ENCODE measurements at regions not wholly inside any gene's neighbourhood (a gene's known extent, or its start where the extent isn't known, plus 50 kb on each side); places are given as distances from the start of the nearest gene placed in this dataset.

DNA sequence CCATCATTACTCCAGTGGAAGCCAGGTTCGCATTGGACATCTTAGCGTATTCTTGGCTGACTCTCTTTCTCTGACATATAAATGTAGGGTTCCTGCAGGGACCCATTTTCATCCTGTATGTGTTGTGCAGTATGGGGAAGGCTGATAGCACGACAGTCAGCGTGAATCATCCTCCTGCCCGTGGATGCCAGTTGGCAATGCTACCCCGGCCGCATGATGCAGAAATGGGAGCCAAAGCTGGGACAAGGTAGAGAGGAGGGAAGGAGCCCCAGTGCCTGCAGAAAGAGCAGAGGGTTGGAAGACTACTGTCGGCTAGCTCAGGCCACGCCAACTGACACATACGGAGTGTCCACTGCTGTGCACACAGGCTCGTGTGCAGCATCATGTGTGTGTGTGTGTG lies 251.6 kb downstream of the SKAP2 start:
- no peaks in the 10 kb centered on the region for H3K9me1 ChIP-seq (ENCODE audit: insufficient read depth, low read length)
- no peak overlapping the region for H3K18ac ChIP-seq (ENCODE audit: low read depth, low read length)
- H3K36me3 ChIP-seq (ENCODE audit: control insufficient read depth, insufficient read depth, low read length): no peaks in the 10 kb centered on the region
- dilution Hi-C loops (cut with HindIII; ENCODE audit: low sequenced_read_pairs, unreplicated experiment): no loop called here
- WGBS, 2 experiments (ENCODE audit: extremely low coverage in 2 of 2, insufficient read length in 1 of 2): 70% methylated on average over 5 of the region's 11 CpGs; no CpG with 5 or more reads in 1 of the 2 experiments
- no peak overlapping the region for H2BK15ac ChIP-seq (ENCODE audit: low read depth, low read length)
- BruUV-seq (replicated peaks): no TSS peak
- H4K91ac ChIP-seq (ENCODE audit: insufficient read depth, low read depth, low read length): no peak overlapping the region
- H3K14ac ChIP-seq (replicated peaks; ENCODE audit: low read depth, low read length): no peak overlapping the region
- CTCF ChIA-PET: interaction anchor here (0.6 kb wide), 1 partner anchor 123 kb away, joined by 3 read pairs; no protein-coding TSS in a partner anchor
- H3K4ac ChIP-seq (ENCODE audit: low read depth, low read length): no peak overlapping the region
- POLR2A ChIA-PET (ENCODE audit: unreplicated experiment): no interaction called here
- no peak overlapping the region for H2BK20ac ChIP-seq (ENCODE audit: low read depth, low read length)
- no peak overlapping the region for H3K9ac ChIP-seq (ENCODE audit: low read depth, low read length)
- H3K79me1 ChIP-seq (ENCODE audit: low read depth in 1 of 2, low read length in 2 of 2): no peaks in the 10 kb centered on the region
- no peaks in the 10 kb centered on the region for H3K27me3 ChIP-seq (ENCODE audit: control insufficient read depth, insufficient read depth, low read length)
- ATAC-seq (ENCODE audit: low read depth) (no peak), DNase-seq (no peak)
- H3K23ac ChIP-seq (ENCODE audit: low read depth, low read length): no peak overlapping the region
- no peak for TF ChIP-seq MAZ (IDR thresholded peaks at IDR 0.05; ENCODE audit: borderline replicate concordance, low read depth, low read length)
- no peak for TF ChIP-seq CEBPB (IDR thresholded peaks at IDR 0.05; ENCODE audit: low read depth, low read length)
- no peak for TF ChIP-seq RAD21 (IDR thresholded peaks at IDR 0.05; ENCODE audit: low read length)
- H3K56ac ChIP-seq (ENCODE audit: extremely low read depth, insufficient read depth, low read length): no peak overlapping the region
- no peaks in the 10 kb centered on the region for H3K4me1 ChIP-seq (ENCODE audit: control insufficient read depth, insufficient read depth, low read length)
- H2AFZ ChIP-seq (replicated peaks; ENCODE audit: low read length, poor library complexity): no peak overlapping the region
- H3K27ac ChIP-seq (ENCODE audit: insufficient read depth, low read length): no peak overlapping the region
- no peaks in the 10 kb centered on the region for H4K20me1 ChIP-seq (ENCODE audit: insufficient read depth, low read length)
- no peaks in the 10 kb centered on the region for H3K9me3 ChIP-seq (ENCODE audit: control insufficient read depth, insufficient read depth, low read length)
- in situ Hi-C loops (cut with MboI; ENCODE audit: low sequenced_read_pairs): no loop called here
- no peak overlapping the region for H2BK5ac ChIP-seq (ENCODE audit: low read depth, low read length, poor library complexity, severe bottlenecking)
- no peak overlapping the region for H2AK5ac ChIP-seq (ENCODE audit: low read depth, low read length)
- H4K5ac ChIP-seq (ENCODE audit: low read depth, low read length): no peak overlapping the region
- H2BK120ac ChIP-seq (ENCODE audit: low read depth, low read length): no peak overlapping the region
- intact Hi-C loops (cut with micrococcal nuclease): no loop called here
- H3K4me3 ChIP-seq (ENCODE audit: insufficient read depth, low read depth, low read length): no peak overlapping the region
- no peak overlapping the region for H4K8ac ChIP-seq (ENCODE audit: low read depth in 2 of 2, low read length in 2 of 2)
- H2AK9ac ChIP-seq (replicated peaks; ENCODE audit: low read depth, low read length, poor library complexity): no peak overlapping the region
- no peak overlapping the region for H3K4me2 ChIP-seq (ENCODE audit: low read depth, low read length)
